Loucy (cell line): ENCODE measurements at regions not wholly inside any gene's neighbourhood (a gene's known extent, or its start where the extent isn't known, plus 50 kb on each side); places are given as distances from the start of the nearest gene placed in this dataset.
A peak's percentile ranks its signal among the peaks of the same experiment; 100 is the strongest.

Experiments used
- H2AFZ ChIP-seq: fragments of 200-600 bp; sonication (generic); 2 replicates; pipeline ENCODE4 v1.6.0; 2016; ENCODE audit warnings: antibody characterized with exemption, mild to moderate bottlenecking, low read length, moderate library complexity
- H3F3A ChIP-seq: fragments of 200-600 bp; 2 replicates; pipeline ENCODE4 v1.6.0; 2016; ENCODE audit warnings: antibody characterized with exemption, low read depth, mild to moderate bottlenecking
- H3K27me3 ChIP-seq: fragments of 200-600 bp; sonication (generic); 2 replicates; pipeline ENCODE4 v1.6.1; 2014; ENCODE audit warnings: low read length, mild to moderate bottlenecking; ENCODE audit not compliant: insufficient read depth, poor library complexity, severe bottlenecking
- H3K36me3 ChIP-seq: fragments of 200-600 bp; sonication (generic); 2 replicates; pipeline ENCODE4 v1.6.1; 2016; ENCODE audit warnings: low read length; ENCODE audit not compliant: insufficient read depth
- H3K4me1 ChIP-seq: fragments of 200-600 bp; sonication (generic); 2 replicates; pipeline ENCODE4 v1.5.1; 2014; ENCODE audit warnings: low read length, mild to moderate bottlenecking; ENCODE audit not compliant: insufficient read depth, poor library complexity, severe bottlenecking
- H3K4me2 ChIP-seq: fragments of 200-600 bp; sonication (generic); 2 replicates; pipeline ENCODE4 v1.6.0; 2014; ENCODE audit warnings: antibody characterized with exemption, low read length, low read depth, mild to moderate bottlenecking; ENCODE audit not compliant: poor library complexity, severe bottlenecking
- H3K4me3 ChIP-seq: fragments of 200-600 bp; sonication (generic); 2 replicates; pipeline ENCODE4 v1.5.1; 2014; ENCODE audit warnings: low read length, mild to moderate bottlenecking, mixed read lengths; ENCODE audit not compliant: poor library complexity, severe bottlenecking
- H3K79me2 ChIP-seq: fragments of 200-600 bp; sonication (generic); 2 replicates; pipeline ENCODE4 v1.6.1; 2014; ENCODE audit warnings: low read length; ENCODE audit not compliant: insufficient read depth
- H3K9ac ChIP-seq: fragments of 200-600 bp; sonication (generic); 2 replicates; pipeline ENCODE4 v1.6.0; 2014; ENCODE audit warnings: mild to moderate bottlenecking, low read depth, low read length, moderate library complexity; ENCODE audit not compliant: poor library complexity, severe bottlenecking
- H3K9me2 ChIP-seq: fragments of 200-600 bp; sonication (generic); replicated peaks from 2 replicates; pipeline ENCODE4 v1.6.1; 2016; ENCODE audit warnings: low read depth, low read length, mixed read lengths
- H3K9me3 ChIP-seq: fragments of 200-600 bp; sonication (generic); 2 replicates; pipeline ENCODE4 v1.6.1; 2014; ENCODE audit warnings: mild to moderate bottlenecking, antibody characterized with exemption, low read length, low read depth; ENCODE audit not compliant: insufficient read depth
- H4K20me1 ChIP-seq: fragments of 200-600 bp; sonication (generic); 2 replicates; pipeline ENCODE4 v1.6.0; 2014; ENCODE audit warnings: antibody characterized with exemption, low read length, mild to moderate bottlenecking; ENCODE audit not compliant: insufficient read depth, poor library complexity, severe bottlenecking
- CTCF ChIP-seq: fragments of 200-600 bp; sonication (generic); conservative IDR thresholded peaks from 2 replicates; pipeline ENCODE4 v1.5.1; 2014; ENCODE audit warnings: mild to moderate bottlenecking, antibody characterized with exemption, low read length
- EZH2phosphoT487 ChIP-seq: fragments of 200-600 bp; IDR thresholded peaks from 2 replicates; pipeline ENCODE4 v1.6.1; 2018; ENCODE audit warnings: antibody characterized with exemption, mild to moderate bottlenecking, moderate library complexity, borderline replicate concordance

- Histone ChIP-seq H3K9me2 (no peaks in the 10 kb centered on the region), H4K20me1 (no peaks in the 10 kb centered on the region), H3K79me2 (no peaks in the 10 kb centered on the region), H3K4me3 (no peak overlapping the region), H3K36me3 (no peaks in the 10 kb centered on the region), H3K27me3 (no peaks in the 10 kb centered on the region), H3K4me2 (no peak overlapping the region), H3K9me3 (no peaks in the 10 kb centered on the region), H3F3A (no peaks in the 10 kb centered on the region), H2AFZ (peak overlapping the region; percentile 61), H3K4me1 (no peaks in the 10 kb centered on the region), H3K9ac (no peak overlapping the region)
- TF ChIP-seq CTCF = no peak
- no peak for TF ChIP-seq EZH2phosphoT487
These were observed 313.6 kb upstream of the PIK3R1 start for GRCh38 chr5:67901814-67902496.

- H3K27me3 ChIP-seq = no peaks in the 10 kb centered on the region
- no peaks in the 10 kb centered on the region for H3K36me3 ChIP-seq
These were observed 315.0 kb upstream of the PIK3R1 start for GRCh38 chr5:67900514-67900913.

GRCh38 chr5:67897980-67898379 is 317.6 kb upstream of the PIK3R1 start:
- Histone ChIP-seq H3K4me1 (no peaks in the 10 kb centered on the region), H4K20me1 (no peaks in the 10 kb centered on the region), H3K27me3 (no peaks in the 10 kb centered on the region), H3K9ac (no peak overlapping the region), H3K4me2 (no peak overlapping the region), H3K9me2 (no peaks in the 10 kb centered on the region), H3K79me2 (no peaks in the 10 kb centered on the region), H3K36me3 (no peaks in the 10 kb centered on the region), H3F3A (no peaks in the 10 kb centered on the region), H3K4me3 (no peak overlapping the region), H2AFZ (no peak overlapping the region), H3K9me3 (no peaks in the 10 kb centered on the region)
- no peak for TF ChIP-seq EZH2phosphoT487
- TF ChIP-seq CTCF = no peak

More at GRCh38 chr5:67900514-67900913, 315.0 kb upstream of the PIK3R1 start:
- no peaks in the 10 kb centered on the region for H4K20me1 ChIP-seq
- H3K4me2 ChIP-seq = no peak overlapping the region
- H3K9ac ChIP-seq = no peak overlapping the region
- no peaks in the 10 kb centered on the region for H3K79me2 ChIP-seq
- no peaks in the 10 kb centered on the region for H3F3A ChIP-seq
- H3K4me1 ChIP-seq = no peaks in the 10 kb centered on the region
- no peak overlapping the region for H2AFZ ChIP-seq
- no peaks in the 10 kb centered on the region for H3K9me2 ChIP-seq
- no peaks in the 10 kb centered on the region for H3K9me3 ChIP-seq
- TF ChIP-seq EZH2phosphoT487 = no peak
- no peak for TF ChIP-seq CTCF
- no peak overlapping the region for H3K4me3 ChIP-seq
